Activated T-helper 1 cell treated with Interleukin-2 at 50 U/mL for 16 hours (primary cell): ENCODE measurements at regions not wholly inside any gene's neighbourhood (a gene's known extent, or its start where the extent isn't known, plus 50 kb on each side); places are given as distances from the start of the nearest gene placed in this dataset.

Experiments used
- DNase-seq: peaks from one replicate; pipeline ENCODE4 v3.0.0-alpha.2; 2020; ENCODE audit warnings: low read depth

GRCh38 chr11:127412234-127412633, 411.7 kb upstream of the KIRREL3 start:
- no peak for DNase-seq

- no peak for DNase-seq
These were observed 410.7 kb upstream of the KIRREL3 start for GRCh38 chr11:127411283-127411682.

DNA sequence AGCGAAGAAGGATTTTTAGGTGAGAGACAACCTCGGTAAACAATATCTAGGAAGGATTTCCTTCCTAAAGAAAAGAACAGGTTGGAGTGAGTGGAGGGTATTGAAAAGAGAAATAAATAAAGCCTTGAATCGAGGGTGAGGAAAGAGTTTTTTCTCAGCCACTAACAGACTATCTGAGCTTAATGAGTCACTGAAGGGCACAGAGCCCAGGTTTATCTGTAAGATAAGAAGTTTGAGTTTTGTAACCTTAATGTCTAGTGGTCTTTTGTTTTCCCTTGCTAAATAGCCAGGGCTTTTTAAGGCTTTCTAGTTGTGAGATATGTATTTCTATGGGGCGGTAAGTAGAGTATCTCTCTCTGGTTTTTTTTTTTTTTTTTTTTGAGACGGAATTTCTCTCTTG, 394.5 kb upstream of the KIRREL3 start:
- no peak for DNase-seq

- DNase-seq = no peak
These were observed 393.0 kb upstream of the KIRREL3 start for GRCh38 chr11:127393460-127393997.

DNA sequence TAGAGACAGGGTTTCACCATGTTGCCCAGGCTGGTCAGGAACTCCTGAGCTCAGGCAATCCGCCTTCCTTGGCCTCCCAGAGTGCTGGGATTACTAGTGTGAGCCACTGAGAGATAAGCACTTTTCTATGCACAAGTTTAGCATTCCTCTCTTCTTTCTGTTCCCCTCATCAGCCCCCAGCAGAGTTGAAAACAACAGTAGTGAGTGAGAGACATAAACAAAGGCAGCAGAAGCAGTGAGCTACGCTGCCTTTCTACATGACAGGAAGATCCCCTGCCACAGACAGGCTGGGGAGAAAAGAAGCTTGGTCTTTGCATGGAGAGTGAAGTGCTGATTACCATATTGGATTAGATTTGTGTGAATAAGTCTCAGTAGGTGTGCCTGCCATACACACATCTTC, 392.0 kb upstream of the KIRREL3 start:
- no peak for DNase-seq

DNA sequence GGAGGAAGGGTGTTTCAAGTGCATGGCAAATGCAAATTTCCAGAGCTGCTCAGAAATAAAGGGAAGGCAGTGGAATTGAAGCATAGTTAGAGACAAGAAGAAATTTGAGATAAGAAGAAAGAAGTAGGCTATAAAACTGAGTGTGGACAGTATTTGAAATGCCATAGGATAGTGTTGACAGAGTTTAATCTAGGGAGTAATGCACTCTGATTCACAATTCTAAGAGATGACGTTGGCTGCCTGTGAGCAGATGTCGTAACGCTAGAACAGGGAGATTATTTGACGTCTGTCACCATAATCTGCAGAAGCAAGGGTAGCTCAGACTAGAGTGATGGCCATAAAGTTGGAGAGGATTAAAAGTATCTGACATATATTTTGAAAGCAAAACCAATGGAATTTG, 389.9 kb upstream of the KIRREL3 start:
- DNase-seq = no peak

DNA sequence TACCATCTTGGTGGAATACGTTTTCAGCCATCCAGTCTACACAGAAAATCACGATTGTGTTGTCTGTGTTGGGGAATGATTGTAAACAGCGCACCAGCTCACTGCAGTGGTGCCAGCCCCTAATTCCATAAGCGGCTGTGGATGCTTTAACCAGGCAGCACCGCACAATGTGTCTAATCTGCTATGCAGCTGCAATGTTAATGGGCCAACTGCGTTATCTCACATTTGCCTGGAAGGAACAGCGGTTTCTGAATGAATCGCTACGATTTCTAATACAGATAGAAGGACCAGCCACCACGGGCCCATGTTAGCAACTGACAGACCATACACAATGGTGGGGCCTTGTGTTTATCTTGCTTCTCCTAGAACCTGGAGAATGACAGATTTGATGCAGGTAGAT, 384.5 kb upstream of the KIRREL3 start:
- DNase-seq = no peak

DNA sequence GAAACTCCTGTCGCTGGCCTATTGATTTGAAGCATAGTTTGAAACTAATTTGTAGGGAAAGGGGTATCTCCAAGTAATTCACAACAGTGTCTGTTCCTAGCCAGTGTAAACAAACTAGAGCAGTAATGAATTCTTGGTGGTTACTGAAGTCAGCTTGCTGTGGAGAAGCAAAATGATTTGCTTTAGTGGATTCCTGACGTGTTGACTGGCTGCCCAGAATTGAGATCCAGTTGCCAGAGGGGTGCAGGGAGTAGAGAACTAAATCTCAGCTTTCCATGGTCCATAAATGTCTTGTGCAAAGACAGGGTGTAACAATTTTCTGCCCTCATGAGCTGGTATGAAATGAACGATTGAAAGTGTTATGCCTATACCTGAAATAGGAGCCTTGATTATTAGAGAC, 382.5 kb upstream of the KIRREL3 start:
- DNase-seq = no peak

- no peak for DNase-seq
These were observed 380.7 kb upstream of the KIRREL3 start for GRCh38 chr11:127381247-127381646.

DNA sequence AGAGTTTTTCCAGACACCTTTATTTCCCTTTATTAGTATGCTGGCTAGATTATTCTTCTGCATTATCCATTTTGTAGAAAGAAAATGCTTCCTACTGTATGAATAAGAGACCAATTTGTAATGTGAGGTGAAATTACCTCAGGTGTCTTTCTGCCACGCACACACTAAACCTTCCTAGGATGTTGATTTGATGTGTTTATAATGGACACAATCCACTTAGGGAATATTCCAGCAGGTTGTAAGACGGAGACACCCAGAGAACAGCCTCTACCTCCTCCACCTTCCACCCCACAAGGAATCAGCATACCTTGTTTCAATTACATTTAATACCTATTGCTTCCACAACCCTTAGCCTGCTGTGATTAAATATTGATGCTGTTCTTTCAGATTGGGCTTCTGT, 379.1 kb upstream of the KIRREL3 start:
- no peak for DNase-seq

GRCh38 chr11:127376301-127376700, 375.7 kb upstream of the KIRREL3 start:
- DNase-seq = no peak

DNA sequence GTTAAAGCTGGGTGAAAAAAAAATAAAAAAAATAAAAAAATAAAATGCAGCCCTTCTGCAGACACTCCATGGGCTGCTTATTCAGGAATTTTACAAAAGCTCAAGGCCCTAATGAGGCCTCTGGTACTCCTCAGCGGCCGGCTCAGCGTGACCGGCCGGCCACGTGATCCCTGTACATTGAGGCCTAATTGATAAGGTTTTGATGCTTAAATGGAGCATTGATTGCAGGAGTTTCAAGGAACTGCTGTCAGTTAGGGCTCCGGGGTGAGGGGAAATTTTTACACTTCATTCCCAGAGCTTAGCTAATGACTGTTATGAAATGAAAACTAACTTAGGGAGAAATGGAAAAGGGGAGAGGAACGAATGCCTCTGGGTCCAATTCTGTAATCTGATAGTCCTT, 368.8 kb upstream of the KIRREL3 start:
- DNase-seq = no peak

- DNase-seq = no peak
These were observed 362.3 kb upstream of the KIRREL3 start for GRCh38 chr11:127362754-127363308.

GRCh38 chr11:127358160-127358559, 357.6 kb upstream of the KIRREL3 start:
- no peak for DNase-seq

DNA sequence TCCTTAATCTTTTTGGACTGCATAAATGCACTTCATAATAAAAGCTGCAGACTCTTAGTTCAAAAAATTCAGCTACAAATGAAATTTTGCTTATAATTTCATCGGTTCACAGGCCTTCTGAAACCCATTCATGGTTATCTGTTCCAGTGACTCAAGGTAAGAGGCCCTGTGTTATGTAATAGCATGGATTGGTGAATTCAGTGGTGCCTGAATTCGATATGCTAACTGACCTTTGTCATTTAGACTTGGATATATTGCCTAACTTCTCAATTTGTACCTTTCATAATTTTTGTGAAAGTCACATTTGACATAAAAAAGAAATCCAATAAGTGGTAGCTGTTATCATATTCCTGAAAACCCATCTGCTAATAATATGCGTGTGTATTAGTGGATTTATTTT, 349.9 kb upstream of the KIRREL3 start:
- no peak for DNase-seq

GRCh38 chr11:127345819-127346459, 345.4 kb upstream of the KIRREL3 start:
- DNase-seq = no peak

- no peak for DNase-seq
These were observed 339.9 kb upstream of the KIRREL3 start for GRCh38 chr11:127340438-127340837.

- no peak for DNase-seq
These were observed 338.8 kb upstream of the KIRREL3 start for GRCh38 chr11:127339376-127339775.

- no peak for DNase-seq
These were observed 338.1 kb upstream of the KIRREL3 start for GRCh38 chr11:127338380-127339259.

GRCh38 chr11:127334466-127334865, 333.9 kb upstream of the KIRREL3 start:
- DNase-seq = no peak

- no peak for DNase-seq
These were observed 332.3 kb upstream of the KIRREL3 start for GRCh38 chr11:127332896-127333295.

DNA sequence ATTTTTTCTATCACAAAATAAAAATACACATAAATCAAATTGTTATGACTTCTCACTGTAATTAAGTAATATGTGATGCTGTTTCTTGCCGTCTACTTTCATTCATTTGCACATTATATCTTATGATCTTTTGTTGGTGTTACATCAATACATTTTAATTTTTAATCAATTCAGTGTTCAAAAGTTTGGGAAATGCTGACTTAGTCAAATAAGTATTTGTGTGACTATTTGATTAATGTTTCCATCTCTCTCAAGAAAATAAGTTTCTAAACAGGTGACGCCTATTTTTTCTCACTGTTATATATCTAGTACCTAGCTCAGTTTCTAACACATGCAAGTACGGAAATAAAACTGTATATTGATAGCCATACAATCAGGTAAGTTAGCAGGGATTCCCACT, 329.5 kb upstream of the KIRREL3 start:
- DNase-seq = no peak

DNA sequence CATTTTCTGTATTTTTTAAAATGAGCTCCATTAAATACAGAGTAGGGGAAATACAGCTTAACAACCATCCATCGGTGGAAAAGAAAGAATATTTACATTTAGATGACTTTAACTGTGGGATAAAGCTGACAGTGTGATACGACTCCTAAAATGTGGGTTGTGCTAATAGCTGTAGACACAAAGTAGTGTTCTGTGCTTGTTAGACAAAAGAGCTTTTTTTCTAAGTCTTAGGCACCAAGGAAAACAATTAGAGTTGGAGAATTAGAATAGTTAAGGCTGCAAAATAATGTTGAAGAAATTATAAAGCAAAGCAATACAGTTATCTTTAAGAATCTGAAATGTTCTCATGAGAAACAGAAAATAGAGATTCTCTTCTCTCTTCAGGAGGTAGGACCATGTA, 307.7 kb upstream of the KIRREL3 start:
- no peak for DNase-seq
